ENCODE measurements at regions not wholly inside any gene's neighbourhood (a gene's known extent, or its start where the extent isn't known, plus 50 kb on each side); places are given as distances from the start of the nearest gene placed in this dataset.
"Not testable (repeated sequence)": the region's sequence is repeated elsewhere in the genome, so short reads cannot be mapped to it uniquely, and the experiment has no call there.

GRCh38 chr7:16369855-16370254, 51.5 kb downstream of the CRPPA start:
- no peak for DNase-seq (ENCODE audit: low spot score)

GRCh38 chr7:16369309-16369708, 52.0 kb downstream of the CRPPA start:
- DNase-seq (ENCODE audit: low spot score), result not testable (repeated sequence)

DNA sequence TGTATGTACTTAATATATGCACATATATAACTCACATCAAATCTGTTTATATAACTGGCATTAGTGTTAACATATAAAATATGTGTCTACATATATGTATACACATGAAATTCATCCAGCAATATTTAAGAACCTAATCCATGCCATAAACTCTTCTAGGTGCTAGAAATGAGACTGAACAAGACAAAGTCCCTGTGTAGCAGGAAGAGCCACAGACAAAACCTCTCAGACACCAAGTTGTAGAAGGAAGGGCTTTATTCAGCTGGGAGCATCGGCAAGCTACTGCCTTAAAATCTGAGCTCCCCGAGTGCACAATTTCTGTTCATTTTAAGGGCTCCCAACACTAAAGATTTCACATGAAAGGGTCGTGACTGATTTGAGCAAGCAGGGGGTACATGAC, 52.5 kb downstream of the CRPPA start:
- DNase-seq (ENCODE audit: low spot score), result no peak

DNA sequence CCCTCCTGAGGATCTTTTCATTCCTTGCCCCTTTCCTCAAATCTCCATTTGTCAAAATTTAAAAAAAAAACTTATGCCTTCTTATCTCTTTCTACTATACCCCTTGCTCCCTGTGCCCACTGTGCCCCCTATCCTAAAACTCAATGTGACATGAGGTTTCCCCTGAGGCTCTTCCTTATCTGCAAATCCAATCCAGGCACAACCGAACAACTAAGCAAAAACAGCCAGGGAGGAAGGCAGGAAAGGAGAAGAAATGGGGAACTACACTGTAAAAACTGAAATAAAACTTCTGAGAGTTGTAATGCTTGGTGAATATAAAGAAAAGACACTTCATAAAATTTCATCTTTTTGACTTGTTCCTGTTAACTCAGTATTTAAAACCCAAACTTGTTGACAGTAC, 54.2 kb downstream of the CRPPA start:
- DNase-seq (ENCODE audit: low spot score), result no peak

GRCh38 chr7:16365952-16366351, 55.4 kb downstream of the CRPPA start:
- DNase-seq (ENCODE audit: low spot score), result no peak

GRCh38 chr7:16365177-16365576, 56.2 kb downstream of the CRPPA start:
- DNase-seq (ENCODE audit: low spot score), result no peak

DNA sequence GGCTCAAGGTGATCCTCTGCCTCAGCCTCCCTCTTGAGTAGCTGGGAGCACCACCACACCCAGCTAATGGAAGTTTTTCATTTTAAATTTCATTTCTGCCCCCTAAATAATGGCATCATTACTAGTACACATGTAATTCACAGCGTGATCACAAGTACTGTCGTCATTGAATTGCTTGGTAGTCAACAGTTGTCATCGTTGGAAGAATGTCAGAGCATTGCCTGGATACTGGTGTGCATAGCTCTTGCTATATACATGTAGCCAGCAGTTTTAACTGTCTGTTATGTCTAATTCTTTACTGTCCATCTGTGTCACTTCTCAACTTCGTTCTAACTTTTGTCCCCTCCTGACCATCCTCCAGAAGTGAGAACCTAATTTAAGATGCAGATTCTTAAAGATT, 62.1 kb downstream of the CRPPA start:
- DNase-seq (ENCODE audit: low spot score), result no peak

GRCh38 chr7:16357921-16358320, 63.4 kb downstream of the CRPPA start:
- DNase-seq (ENCODE audit: low spot score), result no peak

GRCh38 chr7:16357474-16357873, 63.9 kb downstream of the CRPPA start:
- DNase-seq (ENCODE audit: low spot score), result no peak

- peak; percentile 30 for DNase-seq (ENCODE audit: low spot score)
These were observed 64.9 kb downstream of the CRPPA start for GRCh38 chr7:16356301-16356958.

GRCh38 chr7:16354573-16354972, 66.8 kb downstream of the CRPPA start:
- DNase-seq (ENCODE audit: low spot score), result no peak

DNA sequence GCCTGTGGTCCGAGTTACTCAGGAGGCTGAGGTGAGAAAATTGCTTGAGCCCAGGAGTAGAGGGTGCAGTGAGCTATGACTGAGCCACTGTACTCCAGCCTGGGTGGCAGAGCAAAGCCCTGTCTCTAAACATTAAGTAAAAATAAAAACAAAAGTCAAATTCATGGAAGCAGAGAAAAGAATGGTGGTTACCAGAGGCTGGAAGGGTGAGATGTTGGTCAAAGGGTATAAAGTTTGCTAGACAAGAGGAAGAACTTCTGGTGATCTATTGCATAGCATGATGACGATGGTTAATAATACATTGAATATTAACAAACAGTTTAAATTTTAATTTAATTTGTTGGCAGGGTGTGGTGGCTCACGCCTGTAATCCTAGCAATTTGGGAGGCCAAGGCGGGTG, 68.1 kb downstream of the CRPPA start:
- DNase-seq (ENCODE audit: low spot score), result no peak

GRCh38 chr7:16350634-16351033, 70.7 kb downstream of the CRPPA start:
- DNase-seq (ENCODE audit: low spot score), result no peak

- no peak for DNase-seq (ENCODE audit: low spot score)
These were observed 73.1 kb downstream of the CRPPA start for GRCh38 chr7:16348251-16348650.

DNA sequence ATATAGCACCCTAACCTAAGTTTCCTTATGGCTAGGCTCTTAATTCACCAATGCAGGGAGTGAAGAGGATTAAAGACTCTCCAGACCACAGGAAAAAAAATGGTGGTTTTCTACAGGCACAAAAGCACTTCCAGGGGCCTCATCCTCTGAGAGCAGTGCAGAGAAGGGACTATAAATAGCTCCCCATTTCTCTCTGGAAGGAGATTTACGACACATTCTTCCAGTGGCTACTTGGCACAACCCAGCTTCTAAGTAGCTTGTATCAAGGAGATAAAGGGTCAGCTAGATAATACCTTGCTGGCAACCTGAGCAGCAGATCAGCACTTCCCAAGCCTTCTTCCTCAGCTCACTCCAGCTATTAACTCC, 73.5 kb downstream of the CRPPA start:
- DNase-seq (ENCODE audit: low spot score), result peak; percentile 64

DNA sequence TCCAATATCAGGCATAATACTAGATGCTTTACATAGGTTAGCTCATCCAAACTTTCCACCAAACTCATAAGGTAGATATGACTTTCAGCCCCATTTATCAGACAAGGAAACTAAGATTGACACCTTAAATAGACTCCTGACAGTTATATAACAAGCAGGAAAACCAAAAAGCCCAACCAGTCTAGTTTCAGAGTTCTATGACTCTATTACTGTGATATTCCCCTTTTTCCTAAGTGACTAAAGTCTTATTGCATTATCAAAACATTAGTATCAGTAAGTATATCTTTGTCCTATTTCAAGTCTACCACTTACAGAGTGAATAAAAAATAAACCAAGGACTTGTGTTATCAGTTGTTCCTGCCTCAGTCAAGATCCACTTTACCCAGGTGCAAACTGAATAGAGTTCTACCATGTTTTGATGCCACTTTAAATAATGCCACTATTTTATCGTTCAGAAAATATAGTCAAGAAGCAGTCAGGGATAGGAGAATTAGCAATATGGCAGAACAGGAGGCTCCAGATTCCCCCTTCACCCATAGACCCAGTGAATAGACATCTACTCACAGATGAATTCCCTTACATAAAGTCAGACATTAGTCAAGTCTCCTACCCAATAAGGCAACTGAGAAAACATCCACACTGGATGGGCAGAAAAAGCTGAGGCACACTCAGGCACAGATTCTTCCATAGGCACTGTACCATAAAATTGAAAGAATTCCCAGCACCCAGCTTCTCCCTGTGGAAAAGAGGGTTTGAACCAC, 74.1 kb downstream of the CRPPA start:
- no peak for DNase-seq (ENCODE audit: low spot score)

DNA sequence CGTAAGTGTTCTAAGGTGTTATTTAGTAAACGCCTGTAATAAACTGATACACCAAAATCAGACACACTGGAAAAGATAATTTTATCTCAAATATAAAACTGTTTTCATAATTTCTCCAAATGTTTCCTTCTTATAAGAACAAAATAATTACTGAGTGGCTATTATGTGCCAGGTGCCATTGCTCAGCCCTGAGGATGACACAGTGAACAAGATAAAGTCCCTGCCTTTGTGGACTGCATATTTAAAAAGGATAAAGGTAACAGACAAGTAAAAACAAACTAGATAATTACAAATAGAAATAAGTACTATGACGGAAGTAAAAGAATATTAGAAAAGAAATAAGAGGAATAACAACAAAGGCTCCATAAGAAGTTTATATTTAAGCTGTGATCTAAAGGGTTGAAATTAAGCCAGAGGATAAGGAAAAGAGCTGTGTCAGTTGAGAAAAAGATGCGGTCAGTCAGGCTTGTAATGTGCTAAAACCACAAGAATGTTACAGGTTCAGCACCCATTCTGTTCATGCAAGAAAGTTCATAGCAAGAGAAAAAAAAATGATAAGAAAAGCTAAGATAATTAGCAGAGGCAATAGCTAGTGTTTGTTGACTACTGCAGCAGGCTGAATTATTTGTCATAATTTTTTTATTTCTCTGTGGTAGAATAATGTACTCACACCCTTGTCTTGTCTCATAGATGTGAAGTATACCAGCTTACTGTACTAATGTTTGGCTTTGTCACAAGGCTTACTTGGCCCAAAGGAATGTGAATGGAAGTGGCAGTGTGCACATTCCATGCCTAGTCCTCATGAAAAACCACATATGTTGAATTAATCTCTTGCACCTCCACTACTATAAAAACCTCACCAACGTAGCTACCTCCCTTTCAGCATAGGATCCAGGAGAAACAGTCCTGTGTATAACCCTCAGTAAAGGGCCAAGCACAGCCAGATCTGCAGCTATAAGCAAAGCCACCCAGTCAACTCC, 75.1 kb downstream of the CRPPA start:
- DNase-seq (ENCODE audit: low spot score), result peak; percentile 99

GRCh38 chr7:16344927-16345326, 76.4 kb downstream of the CRPPA start:
- DNase-seq (ENCODE audit: low spot score), result no peak

DNA sequence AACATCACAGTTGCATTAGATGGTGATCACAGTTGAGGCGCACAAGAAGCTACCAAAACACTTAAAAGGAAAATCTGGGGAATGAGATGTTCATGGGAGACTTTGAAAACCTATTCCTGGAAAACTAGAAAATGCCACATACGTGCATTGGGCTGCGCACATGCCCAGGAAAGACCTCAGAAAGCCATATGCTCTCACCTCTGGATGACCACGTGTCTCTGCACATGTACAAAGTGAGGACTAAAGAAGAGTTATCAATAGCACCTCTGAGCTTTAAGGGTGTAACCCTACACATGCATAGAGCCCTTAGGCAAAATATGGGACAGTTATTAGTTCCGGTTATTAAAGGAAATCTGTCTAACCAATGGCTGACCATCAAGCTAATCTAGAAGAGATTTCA, 77.7 kb downstream of the CRPPA start:
- DNase-seq (ENCODE audit: low spot score), result no peak

- no peak for DNase-seq (ENCODE audit: low spot score)
These were observed 83.3 kb downstream of the CRPPA start for GRCh38 chr7:16338065-16338464.

GRCh38 chr7:16326106-16326505, 95.2 kb downstream of the CRPPA start:
- no peak for DNase-seq (ENCODE audit: low spot score)

GRCh38 chr7:16323313-16323712, 98.0 kb downstream of the CRPPA start:
- DNase-seq (ENCODE audit: low spot score), result no peak

All from H4 (cell line).